ENCODE measurements at regions not wholly inside any gene's neighbourhood (a gene's known extent, or its start where the extent isn't known, plus 50 kb on each side); places are given as distances from the start of the nearest gene placed in this dataset.

- H3K4me3 ChIP-seq (ENCODE audit: low read depth, low read length) = no peak overlapping the region
- no peak for DNase-seq (ENCODE audit: low read depth)
- TF ChIP-seq CTCF (IDR thresholded peaks at IDR 0.05; ENCODE audit: low read depth, low read length, missing control alignments) = no peak
Measured at GRCh38 chr2:225165052-225165451, 122.8 kb upstream of the DOCK10 start.

GRCh38 chr2:225164401-225165050, 122.3 kb upstream of the DOCK10 start:
- no peak for DNase-seq (ENCODE audit: low read depth)
- no peak for TF ChIP-seq CTCF (IDR thresholded peaks at IDR 0.05; ENCODE audit: low read depth, low read length, missing control alignments)

GRCh38 chr2:225158360-225158759, 116.1 kb upstream of the DOCK10 start:
- no peak for TF ChIP-seq CTCF (IDR thresholded peaks at IDR 0.05; ENCODE audit: low read depth, low read length, missing control alignments)
- H3K4me3 ChIP-seq (ENCODE audit: low read depth, low read length) = no peak overlapping the region
- no peak for DNase-seq (ENCODE audit: low read depth)

More at GRCh38 chr2:225164401-225165050, 122.3 kb upstream of the DOCK10 start:
- H3K4me3 ChIP-seq (ENCODE audit: low read depth, low read length) = no peak overlapping the region

GRCh38 chr2:225156853-225157451, 114.7 kb upstream of the DOCK10 start:
- no peak for DNase-seq (ENCODE audit: low read depth)
- TF ChIP-seq CTCF (IDR thresholded peaks at IDR 0.05; ENCODE audit: low read depth, low read length, missing control alignments) = no peak
- H3K4me3 ChIP-seq (ENCODE audit: low read depth, low read length) = no peak overlapping the region

- no peak for TF ChIP-seq CTCF (IDR thresholded peaks at IDR 0.05; ENCODE audit: low read depth, low read length, missing control alignments)
- no peak overlapping the region for H3K4me3 ChIP-seq (ENCODE audit: low read depth, low read length)
- no peak for DNase-seq (ENCODE audit: low read depth)
Measured at GRCh38 chr2:225140723-225141122, 98.5 kb upstream of the DOCK10 start.

GRCh38 chr2:225137971-225138370, 95.7 kb upstream of the DOCK10 start:
- no peak for DNase-seq (ENCODE audit: low read depth)
- no peak overlapping the region for H3K4me3 ChIP-seq (ENCODE audit: low read depth, low read length)
- no peak for TF ChIP-seq CTCF (IDR thresholded peaks at IDR 0.05; ENCODE audit: low read depth, low read length, missing control alignments)

GRCh38 chr2:225136552-225136951, 94.3 kb upstream of the DOCK10 start:
- no peak for TF ChIP-seq CTCF (IDR thresholded peaks at IDR 0.05; ENCODE audit: low read depth, low read length, missing control alignments)
- no peak for DNase-seq (ENCODE audit: low read depth)
- no peak overlapping the region for H3K4me3 ChIP-seq (ENCODE audit: low read depth, low read length)

Data from GM12864 (cell line).